Naive thymus-derived CD4-positive, alpha-beta T cell (primary cell): ENCODE measurements at regions not wholly inside any gene's neighbourhood (a gene's known extent, or its start where the extent isn't known, plus 50 kb on each side); places are given as distances from the start of the nearest gene placed in this dataset.

Experiments used
- ATAC-seq: fragments of 150-1000 bp; cut with Tn5 transposase; 2 replicates; pipeline ENCODE4 v1.10.0; 2021; ENCODE audit warnings: mild to moderate bottlenecking, moderate library complexity
- CTCF ChIA-PET: fragments of 350-600 bp; sonication (Branson Sonifier 250); formaldehyde crosslinking; loops from one replicate; lab custom pipeline; 2021; ENCODE audit warnings: antibody characterized with exemption; lab: Charles Lee
- POLR2A ChIA-PET: fragments of 350-600 bp; sonication (Branson Sonifier 250); formaldehyde crosslinking; loops from one replicate; lab custom pipeline; 2021; ENCODE audit warnings: antibody characterized with exemption, inconsistent platforms; lab: Charles Lee
- DNase-seq, 9 donors: peaks; one replicate each; pipeline versions ENCODE4 v3.0.0 to v3.0.0-alpha.2; 2020 to 2022; ENCODE audit warnings: mixed read lengths in 1 of 9
- H3K27ac ChIP-seq: one replicate; pipeline ENCODE4 v1.7.0; 2013; ENCODE audit warnings: mild to moderate bottlenecking, low read depth, low read length, moderate library complexity
- H3K27me3 ChIP-seq, 2 donors: one replicate each; pipeline ENCODE4 v1.7.0; 2013; ENCODE audit warnings: low read length in 2 of 2, mild to moderate bottlenecking in 2 of 2, moderate library complexity in 2 of 2; ENCODE audit not compliant: control insufficient read depth in 2 of 2, insufficient read depth in 2 of 2
- H3K36me3 ChIP-seq, 3 experiments: 1 replicate in 2 of 3; 2 replicates in 1 of 3; pipeline ENCODE4 v1.7.0; 2013; ENCODE audit warnings: low read length in 3 of 3, mild to moderate bottlenecking in 3 of 3, moderate library complexity in 1 of 3; ENCODE audit not compliant: insufficient read depth in 3 of 3, control insufficient read depth in 2 of 3
- H3K4me1 ChIP-seq, 2 donors: one replicate each; pipeline ENCODE4 v1.7.0; 2013; ENCODE audit warnings: low read length in 2 of 2, mild to moderate bottlenecking in 2 of 2, moderate library complexity in 1 of 2; ENCODE audit not compliant: control insufficient read depth in 2 of 2, insufficient read depth in 2 of 2
- H3K4me3 ChIP-seq: 2 replicates; pipeline ENCODE4 v1.7.0; 2013; ENCODE audit warnings: mild to moderate bottlenecking, low read length
- H3K9me3 ChIP-seq, 3 experiments: 1 replicate in 2 of 3; 2 replicates in 1 of 3; pipeline ENCODE4 v1.7.0; 2013; ENCODE audit warnings: low read length in 3 of 3; ENCODE audit not compliant: control insufficient read depth in 2 of 3
- H3K27ac Mint-ChIP-seq, 9 donors: one replicate each; pipeline ENCODE4 v1.8.0; 2020 to 2022; ENCODE audit warnings: mixed read lengths in 9 of 9, mild to moderate bottlenecking in 8 of 9, moderate library complexity in 5 of 9, inconsistent platforms in 2 of 9
- H3K27me3 Mint-ChIP-seq, 5 donors: one replicate each; pipeline ENCODE4 v1.8.0; 2021 to 2022; ENCODE audit warnings: mixed read lengths in 5 of 5, mild to moderate bottlenecking in 1 of 5
- H3K36me3 Mint-ChIP-seq, 5 donors: one replicate each; pipeline ENCODE4 v1.8.0; 2020 to 2022; ENCODE audit warnings: mixed read lengths in 5 of 5, mild to moderate bottlenecking in 3 of 5, inconsistent platforms in 1 of 5
- H3K4me1 Mint-ChIP-seq, 7 donors: one replicate each; pipeline ENCODE4 v1.8.0; 2020 to 2022; ENCODE audit warnings: mixed read lengths in 7 of 7, mild to moderate bottlenecking in 3 of 7, inconsistent platforms in 1 of 7
- H3K4me3 Mint-ChIP-seq, 10 donors: one replicate each; pipeline ENCODE4 v1.8.0; 2020 to 2022; ENCODE audit warnings: mild to moderate bottlenecking in 10 of 10, mixed read lengths in 10 of 10, moderate library complexity in 6 of 10, inconsistent platforms in 2 of 10
- H3K9me3 Mint-ChIP-seq, 11 donors: one replicate each; pipeline ENCODE4 v1.8.0; 2020 to 2022; ENCODE audit warnings: mixed read lengths in 11 of 11, mild to moderate bottlenecking in 4 of 11, inconsistent platforms in 1 of 11, moderate library complexity in 1 of 11
- intact Hi-C, 2 donors: fragments of 100-400 bp; cut with micrococcal nuclease; formaldehyde crosslinking; loops; one replicate each; pipeline ENCODE4 v1.15.1; 2023

- no peaks in the 10 kb centered on the region for H3K4me1 ChIP-seq
- ChIA-PET POLR2A (no interaction called here), CTCF (no interaction called here)
- H3K27ac ChIP-seq = no peak overlapping the region
- Mint-ChIP-seq H3K27ac (no peak overlapping the region), H3K4me1 (peaks cover 0 to 13% (median 8%) of the 10 kb centered on the region in 7 donors), H3K4me3 (no peak overlapping the region), H3K27me3 (peaks cover 0 to 12% (median 7%) of the 10 kb centered on the region in 5 donors), H3K9me3 (peaks cover 0 to 3% (median 0%) of the 10 kb centered on the region in 11 donors), H3K36me3 (no peaks in the 10 kb centered on the region)
- no peak overlapping the region for H3K4me3 ChIP-seq
- no peak for ATAC-seq
- no peaks in the 10 kb centered on the region for H3K36me3 ChIP-seq
- intact Hi-C loops = no loop called here
- H3K27me3 ChIP-seq = no peaks in the 10 kb centered on the region
- DNase-seq = no peak
- no peaks in the 10 kb centered on the region for H3K9me3 ChIP-seq
Measured at GRCh38 chr2:237161189-237161588, 75.5 kb downstream of the COPS8 start.

GRCh38 chr2:237162959-237163358, 77.3 kb downstream of the COPS8 start:
- H3K36me3 ChIP-seq = no peaks in the 10 kb centered on the region
- CTCF ChIA-PET = interaction anchor here (0.6 to 1.1 kb wide), 4 partner anchors 8 to 126 kb away, joined by 3 to 4 read pairs (median 4); no protein-coding TSS in a partner anchor
- intact Hi-C loops = no loop called here
- Mint-ChIP-seq H3K4me3 (no peak overlapping the region), H3K4me1 (peaks cover 0 to 12% (median 8%) of the 10 kb centered on the region in 7 donors), H3K27me3 (peaks cover 0 to 16% (median 7%) of the 10 kb centered on the region in 5 donors), H3K36me3 (no peaks in the 10 kb centered on the region), H3K9me3 (peaks cover 0 to 5% (median 0%) of the 10 kb centered on the region in 11 donors), H3K27ac (no peak overlapping the region)
- H3K9me3 ChIP-seq = no peaks in the 10 kb centered on the region
- no peaks in the 10 kb centered on the region for H3K4me1 ChIP-seq
- ATAC-seq = no peak
- POLR2A ChIA-PET = no interaction called here
- DNase-seq = no peak
- no peaks in the 10 kb centered on the region for H3K27me3 ChIP-seq
- no peak overlapping the region for H3K27ac ChIP-seq
- no peak overlapping the region for H3K4me3 ChIP-seq

GRCh38 chr2:237164474-237165042, 78.9 kb downstream of the COPS8 start:
- Histone ChIP-seq H3K4me3 (no peak overlapping the region), H3K27ac (no peak overlapping the region), H3K4me1 (no peaks in the 10 kb centered on the region), H3K36me3 (no peaks in the 10 kb centered on the region), H3K9me3 (no peaks in the 10 kb centered on the region), H3K27me3 (no peaks in the 10 kb centered on the region)
- intact Hi-C loops = no loop called here
- H3K9me3 Mint-ChIP-seq = peaks cover 0 to 10% (median 0%) of the 10 kb centered on the region in 11 donors
- H3K36me3 Mint-ChIP-seq = peaks cover 0 to 8% (median 0%) of the 10 kb centered on the region in 5 donors
- no peak overlapping the region for H3K4me3 Mint-ChIP-seq
- no peak overlapping the region for H3K27ac Mint-ChIP-seq
- H3K27me3 Mint-ChIP-seq = peaks cover 0 to 26% (median 7%) of the 10 kb centered on the region in 5 donors
- ATAC-seq (no peak), DNase-seq (no peak)
- CTCF ChIA-PET = interaction anchor here (0.9 kb wide), 1 partner anchor 311 kb away, joined by 4 read pairs; no protein-coding TSS in a partner anchor
- H3K4me1 Mint-ChIP-seq = peaks cover 0 to under 1% (median 0%) of the 10 kb centered on the region in 7 donors
- POLR2A ChIA-PET = no interaction called here

GRCh38 chr2:237165405-237166276, 80.0 kb downstream of the COPS8 start:
- H3K27me3 Mint-ChIP-seq = peaks cover 0 to 26% (median 7%) of the 10 kb centered on the region in 5 donors
- Histone ChIP-seq H3K9me3 (no peaks in the 10 kb centered on the region), H3K4me1 (no peaks in the 10 kb centered on the region), H3K36me3 (no peaks in the 10 kb centered on the region), H3K27me3 (no peaks in the 10 kb centered on the region), H3K27ac (no peak overlapping the region), H3K4me3 (no peak overlapping the region)
- no peak for ATAC-seq
- no peak overlapping the region for H3K4me3 Mint-ChIP-seq
- CTCF ChIA-PET = interaction anchor here (0.9 to 1.7 kb wide), 2 partner anchors 255 to 310 kb away, joined by 4 read pairs; no protein-coding TSS in a partner anchor
- POLR2A ChIA-PET = no interaction called here
- H3K36me3 Mint-ChIP-seq = peaks cover 0 to 8% (median 0%) of the 10 kb centered on the region in 5 donors
- intact Hi-C loops = no loop called here
- peaks cover 0 to 10% (median 0%) of the 10 kb centered on the region in 11 donors for H3K9me3 Mint-ChIP-seq
- no peaks in the 10 kb centered on the region for H3K4me1 Mint-ChIP-seq
- DNase-seq = no peak
- no peak overlapping the region for H3K27ac Mint-ChIP-seq

GRCh38 chr2:237167038-237167437, 81.3 kb downstream of the COPS8 start:
- Mint-ChIP-seq H3K4me1 (no peaks in the 10 kb centered on the region), H3K27ac (no peak overlapping the region), H3K9me3 (peaks cover 0 to 10% (median 0%) of the 10 kb centered on the region in 11 donors), H3K4me3 (no peak overlapping the region), H3K36me3 (peaks cover 0 to 8% (median 0%) of the 10 kb centered on the region in 5 donors), H3K27me3 (peaks cover 0 to 31% (median 7%) of the 10 kb centered on the region in 5 donors)
- H3K4me1 ChIP-seq = no peaks in the 10 kb centered on the region
- ChIA-PET POLR2A (no interaction called here), CTCF (no interaction called here)
- intact Hi-C loops = no loop called here
- no peaks in the 10 kb centered on the region for H3K9me3 ChIP-seq
- no peak overlapping the region for H3K4me3 ChIP-seq
- DNase-seq = no peak
- no peak for ATAC-seq
- H3K27ac ChIP-seq = no peak overlapping the region
- H3K36me3 ChIP-seq = no peaks in the 10 kb centered on the region
- no peaks in the 10 kb centered on the region for H3K27me3 ChIP-seq

- H3K27me3 Mint-ChIP-seq = peaks cover 0 to 40% (median 10%) of the 10 kb centered on the region in 5 donors
- H3K27ac Mint-ChIP-seq = no peak overlapping the region
- ChIA-PET POLR2A (no interaction called here), CTCF (no interaction called here)
- H3K4me3 Mint-ChIP-seq = no peak overlapping the region
- intact Hi-C loops = no loop called here
- no peak for ATAC-seq
- Histone ChIP-seq H3K27me3 (no peaks in the 10 kb centered on the region), H3K4me3 (no peak overlapping the region), H3K27ac (no peak overlapping the region), H3K4me1 (no peaks in the 10 kb centered on the region), H3K9me3 (no peaks in the 10 kb centered on the region), H3K36me3 (no peaks in the 10 kb centered on the region)
- no peak for DNase-seq
- peaks cover 0 to 11% (median 0%) of the 10 kb centered on the region in 11 donors for H3K9me3 Mint-ChIP-seq
- H3K36me3 Mint-ChIP-seq = peaks cover 0 to 8% (median 0%) of the 10 kb centered on the region in 5 donors
- H3K4me1 Mint-ChIP-seq = no peaks in the 10 kb centered on the region
Measured at GRCh38 chr2:237167934-237168333, 82.2 kb downstream of the COPS8 start.
